ENCODE measurements at regions not wholly inside any gene's neighbourhood (a gene's known extent, or its start where the extent isn't known, plus 50 kb on each side); places are given as distances from the start of the nearest gene placed in this dataset.

GRCh38 chr15:91630090-91630489 is 223.4 kb upstream of the SLCO3A1 start:
- intact Hi-C loops (cut with micrococcal nuclease): no loop called here
- Histone ChIP-seq H3K4me3 (replicated peaks in 1 of 2; ENCODE audit: low read depth in 1 of 2, low read length in 2 of 2) (no peak overlapping the region), H3K4me1 (ENCODE audit: control insufficient read depth in 1 of 2, insufficient read depth in 2 of 2, low read length in 2 of 2) (no peaks in the 10 kb centered on the region), H3K4me2 (ENCODE audit: low read length) (no peak overlapping the region), H3K9me3 (ENCODE audit: control insufficient read depth in 1 of 2, insufficient read depth in 1 of 2, low read depth in 1 of 2, low read length in 2 of 2) (no peaks in the 10 kb centered on the region), H3K27ac (ENCODE audit: low read depth, low read length) (no peak overlapping the region), H4K20me1 (ENCODE audit: insufficient read depth) (no peaks in the 10 kb centered on the region), H3K79me2 (ENCODE audit: insufficient read depth, low read length) (no peaks in the 10 kb centered on the region), H3K36me3 (ENCODE audit: control insufficient read depth in 1 of 2, insufficient read depth in 2 of 2, low read length in 2 of 2) (no peaks in the 10 kb centered on the region), H3K9me2 (ENCODE audit: insufficient read depth) (no peaks in the 10 kb centered on the region), H2AFZ (ENCODE audit: low read depth, low read length, poor library complexity, severe bottlenecking) (no peak overlapping the region), H3K27me3 (ENCODE audit: insufficient read depth, low read length) (no peaks in the 10 kb centered on the region), H3K9ac (ENCODE audit: low read length) (no peak overlapping the region)
- ChIA-PET CTCF (no interaction called here), POLR2A (no interaction called here), RAD21 (ENCODE audit: low non-redundant PET in 1 of 2, low total read pairs in 2 of 2, uncharacterized antibody in 2 of 2, unreplicated experiment in 2 of 2) (no interaction called here)
- no TSS peak for BruUV-seq (replicated peaks)
- no peak for TF ChIP-seq RAD21 (IDR thresholded peaks at IDR 0.05; ENCODE audit: low read depth)
- no peak for TF ChIP-seq JUND (IDR thresholded peaks at IDR 0.05)
- no peak for TF ChIP-seq POLR2A (IDR thresholded peaks at IDR 0.05; ENCODE audit: borderline replicate concordance, extremely low read depth, insufficient read depth, insufficient read length)
- TF ChIP-seq EGR1 (IDR thresholded peaks at IDR 0.05; ENCODE audit: low read depth): no peak
- TF ChIP-seq TCF7L2 (IDR thresholded peaks at IDR 0.05; ENCODE audit: borderline replicate concordance, extremely low read depth, insufficient read depth, insufficient read length): no peak
- TF ChIP-seq, protein P1, sequence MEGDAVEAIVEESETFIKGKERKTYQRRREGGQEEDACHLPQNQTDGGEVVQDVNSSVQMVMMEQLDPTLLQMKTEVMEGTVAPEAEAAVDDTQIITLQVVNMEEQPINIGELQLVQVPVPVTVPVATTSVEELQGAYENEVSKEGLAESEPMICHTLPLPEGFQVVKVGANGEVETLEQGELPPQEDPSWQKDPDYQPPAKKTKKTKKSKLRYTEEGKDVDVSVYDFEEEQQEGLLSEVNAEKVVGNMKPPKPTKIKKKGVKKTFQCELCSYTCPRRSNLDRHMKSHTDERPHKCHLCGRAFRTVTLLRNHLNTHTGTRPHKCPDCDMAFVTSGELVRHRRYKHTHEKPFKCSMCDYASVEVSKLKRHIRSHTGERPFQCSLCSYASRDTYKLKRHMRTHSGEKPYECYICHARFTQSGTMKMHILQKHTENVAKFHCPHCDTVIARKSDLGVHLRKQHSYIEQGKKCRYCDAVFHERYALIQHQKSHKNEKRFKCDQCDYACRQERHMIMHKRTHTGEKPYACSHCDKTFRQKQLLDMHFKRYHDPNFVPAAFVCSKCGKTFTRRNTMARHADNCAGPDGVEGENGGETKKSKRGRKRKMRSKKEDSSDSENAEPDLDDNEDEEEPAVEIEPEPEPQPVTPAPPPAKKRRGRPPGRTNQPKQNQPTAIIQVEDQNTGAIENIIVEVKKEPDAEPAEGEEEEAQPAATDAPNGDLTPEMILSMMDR (IDR thresholded peaks at IDR 0.05 in 2 of 3, conservative IDR thresholded peaks at IDR 0.05 in 1 of 3; ENCODE audit: borderline replicate concordance in 1 of 3, insufficient read depth in 1 of 3, low read depth in 2 of 3, low read length in 2 of 3): no peak
- TF ChIP-seq, protein P2, sequence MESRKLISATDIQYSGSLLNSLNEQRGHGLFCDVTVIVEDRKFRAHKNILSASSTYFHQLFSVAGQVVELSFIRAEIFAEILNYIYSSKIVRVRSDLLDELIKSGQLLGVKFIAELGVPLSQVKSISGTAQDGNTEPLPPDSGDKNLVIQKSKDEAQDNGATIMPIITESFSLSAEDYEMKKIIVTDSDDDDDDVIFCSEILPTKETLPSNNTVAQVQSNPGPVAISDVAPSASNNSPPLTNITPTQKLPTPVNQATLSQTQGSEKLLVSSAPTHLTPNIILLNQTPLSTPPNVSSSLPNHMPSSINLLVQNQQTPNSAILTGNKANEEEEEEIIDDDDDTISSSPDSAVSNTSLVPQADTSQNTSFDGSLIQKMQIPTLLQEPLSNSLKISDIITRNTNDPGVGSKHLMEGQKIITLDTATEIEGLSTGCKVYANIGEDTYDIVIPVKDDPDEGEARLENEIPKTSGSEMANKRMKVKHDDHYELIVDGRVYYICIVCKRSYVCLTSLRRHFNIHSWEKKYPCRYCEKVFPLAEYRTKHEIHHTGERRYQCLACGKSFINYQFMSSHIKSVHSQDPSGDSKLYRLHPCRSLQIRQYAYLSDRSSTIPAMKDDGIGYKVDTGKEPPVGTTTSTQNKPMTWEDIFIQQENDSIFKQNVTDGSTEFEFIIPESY (IDR thresholded peaks at IDR 0.05; ENCODE audit: extremely low read depth, insufficient replicate concordance, low read length): no peak
- TF ChIP-seq YY1 (IDR thresholded peaks at IDR 0.05; ENCODE audit: extremely low read depth, insufficient replicate concordance, low read depth, low read length): no peak
- no peak for TF ChIP-seq CBX3 (IDR thresholded peaks at IDR 0.05; ENCODE audit: low read depth)
- no peak for TF ChIP-seq POLR2AphosphoS5 (IDR thresholded peaks at IDR 0.05; ENCODE audit: low read depth, low read length)
- no peak for TF ChIP-seq ELF1 (IDR thresholded peaks at IDR 0.05; ENCODE audit: borderline replicate concordance, low read depth)
- TF ChIP-seq, protein P3, sequence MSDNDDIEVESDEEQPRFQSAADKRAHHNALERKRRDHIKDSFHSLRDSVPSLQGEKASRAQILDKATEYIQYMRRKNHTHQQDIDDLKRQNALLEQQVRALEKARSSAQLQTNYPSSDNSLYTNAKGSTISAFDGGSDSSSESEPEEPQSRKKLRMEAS (IDR thresholded peaks at IDR 0.05): no peak
- TF ChIP-seq ZFX (IDR thresholded peaks at IDR 0.05): no peak
- TF ChIP-seq EZH2phosphoT487 (IDR thresholded peaks at IDR 0.05; ENCODE audit: borderline replicate concordance): no peak
- no peak for TF ChIP-seq SP1 (IDR thresholded peaks at IDR 0.05; ENCODE audit: low read depth)
- TF ChIP-seq REST (IDR thresholded peaks at IDR 0.05; ENCODE audit: low read depth): no peak
- no peak for TF ChIP-seq CEBPB (IDR thresholded peaks at IDR 0.05; ENCODE audit: low read depth)
- TF ChIP-seq FOSL1 (IDR thresholded peaks at IDR 0.05; ENCODE audit: low read depth): no peak
- no peak for ATAC-seq
- no peak for DNase-seq (ENCODE audit: low read depth, low spot score)

Data from HCT116 (cell line).